ENCODE measurements at regions not wholly inside any gene's neighbourhood (a gene's known extent, or its start where the extent isn't known, plus 50 kb on each side); places are given as distances from the start of the nearest gene placed in this dataset.
"Not testable (repeated sequence)": the region's sequence is repeated elsewhere in the genome, so short reads cannot be mapped to it uniquely, and the experiment has no call there.

- TF ChIP-seq MAX (IDR thresholded peaks at IDR 0.05), result 0 out of 2 replicates have a peak, but pooled peaks have one; percentile 5
- DNase-seq (ENCODE audit: low read depth in 1 of 2, low spot score in 1 of 2); H3K4me1 ChIP-seq; FAIRE-seq; POLR2A ChIA-PET; CTCF ChIA-PET; H3K9me3 ChIP-seq: not testable (repeated sequence)
- Histone ChIP-seq H3K4me3 (peak overlapping the region; percentile 48), H3K27ac (peak overlapping the region; percentile 64 to 88; a peak in 5 of 6 replicates), H3K4me2 (peak overlapping the region; percentile 75)
- peak; percentile 59 to 60 for ATAC-seq
- WGBS (ENCODE audit: missing lambda C conversion rate), result 5% methylated on average over 12 of the region's 20 CpGs
These were observed 160.6 kb downstream of the KLRB1 start for GRCh38 chr12:9446883-9447761.

GRCh38 chr12:9440428-9440827 lies 167.3 kb downstream of the KLRB1 start:
- FAIRE-seq; DNase-seq (ENCODE audit: low read depth in 1 of 2, low spot score in 1 of 2); H3K27ac ChIP-seq; POLR2A ChIA-PET; H3K9me3 ChIP-seq; H3K4me1 ChIP-seq; H3K4me3 ChIP-seq; ATAC-seq; CTCF ChIA-PET; H3K4me2 ChIP-seq: not testable (repeated sequence)
- 93% methylated on average over 4 of the region's 5 CpGs for WGBS (ENCODE audit: missing lambda C conversion rate)

- H3K4me1 ChIP-seq; DNase-seq (ENCODE audit: low read depth in 1 of 2, low spot score in 1 of 2); ATAC-seq; H3K27ac ChIP-seq; H3K4me3 ChIP-seq; H3K4me2 ChIP-seq; CTCF ChIA-PET; FAIRE-seq; POLR2A ChIA-PET; H3K9me3 ChIP-seq: not testable (repeated sequence)
- 94% methylated on average over 10 of the region's 15 CpGs for WGBS (ENCODE audit: missing lambda C conversion rate)
These were observed 172.0 kb downstream of the KLRB1 start for GRCh38 chr12:9435682-9436081.

- POLR2A ChIA-PET; DNase-seq (ENCODE audit: low read depth in 1 of 2, low spot score in 1 of 2); H3K4me2 ChIP-seq; H3K4me3 ChIP-seq; H3K9me3 ChIP-seq; CTCF ChIA-PET; FAIRE-seq; H3K4me1 ChIP-seq; ATAC-seq; H3K27ac ChIP-seq: not testable (repeated sequence)
- WGBS (ENCODE audit: missing lambda C conversion rate), result 88% methylated on average over 4 of the region's 19 CpGs
These were observed 177.3 kb downstream of the KLRB1 start for GRCh38 chr12:9430385-9430784.

- DNase-seq (ENCODE audit: low read depth in 1 of 2, low spot score in 1 of 2); H3K27ac ChIP-seq; H3K4me2 ChIP-seq; H3K4me1 ChIP-seq; CTCF ChIA-PET; ATAC-seq; FAIRE-seq; H3K4me3 ChIP-seq; H3K9me3 ChIP-seq; POLR2A ChIA-PET: not testable (repeated sequence)
- 93% methylated on average over 12 of the region's 13 CpGs for WGBS (ENCODE audit: missing lambda C conversion rate)
These were observed 178.9 kb downstream of the KLRB1 start for GRCh38 chr12:9428856-9429255.

- H3K27ac ChIP-seq; H3K4me1 ChIP-seq; DNase-seq (ENCODE audit: low read depth in 1 of 2, low spot score in 1 of 2); FAIRE-seq; CTCF ChIA-PET; H3K4me2 ChIP-seq; ATAC-seq; H3K4me3 ChIP-seq; H3K9me3 ChIP-seq; POLR2A ChIA-PET: not testable (repeated sequence)
- 94% methylated on average over 9 of the region's 13 CpGs for WGBS (ENCODE audit: missing lambda C conversion rate)
These were observed 182.3 kb downstream of the KLRB1 start for GRCh38 chr12:9425429-9425828.

- H3K9me3 ChIP-seq; DNase-seq (ENCODE audit: low read depth in 1 of 2, low spot score in 1 of 2); H3K27ac ChIP-seq; FAIRE-seq; H3K4me2 ChIP-seq; H3K4me3 ChIP-seq; POLR2A ChIA-PET; CTCF ChIA-PET; H3K4me1 ChIP-seq: not testable (repeated sequence)
- peak in 1 of 2 experiments; percentile 39; a peak in 2 of 6 replicates for ATAC-seq
- 84% methylated on average over 7 of the region's 9 CpGs for WGBS (ENCODE audit: missing lambda C conversion rate)
These were observed 183.5 kb downstream of the KLRB1 start for GRCh38 chr12:9424175-9424740.

- 88% methylated on average over 2 of the region's 2 CpGs for WGBS (ENCODE audit: missing lambda C conversion rate)
- DNase-seq (ENCODE audit: low read depth in 1 of 2, low spot score in 1 of 2); ATAC-seq; CTCF ChIA-PET; POLR2A ChIA-PET; FAIRE-seq; H3K4me2 ChIP-seq; H3K9me3 ChIP-seq; H3K4me3 ChIP-seq; H3K27ac ChIP-seq; H3K4me1 ChIP-seq: not testable (repeated sequence)
These were observed 185.0 kb downstream of the KLRB1 start for GRCh38 chr12:9422689-9423088.

GRCh38 chr12:9421520-9422086 lies 186.1 kb downstream of the KLRB1 start:
- H3K4me2 ChIP-seq; H3K4me1 ChIP-seq; H3K27ac ChIP-seq; FAIRE-seq; DNase-seq (ENCODE audit: low read depth in 1 of 2, low spot score in 1 of 2); POLR2A ChIA-PET; H3K9me3 ChIP-seq; ATAC-seq; CTCF ChIA-PET; H3K4me3 ChIP-seq: not testable (repeated sequence)
- WGBS (ENCODE audit: missing lambda C conversion rate), result 93% methylated on average over 9 of the region's 18 CpGs

- CTCF ChIA-PET; H3K4me2 ChIP-seq; H3K27ac ChIP-seq; POLR2A ChIA-PET; ATAC-seq; H3K4me1 ChIP-seq; H3K4me3 ChIP-seq; FAIRE-seq; H3K9me3 ChIP-seq; DNase-seq (ENCODE audit: low read depth in 1 of 2, low spot score in 1 of 2): not testable (repeated sequence)
- 90% methylated on average over 8 of the region's 21 CpGs for WGBS (ENCODE audit: missing lambda C conversion rate)
These were observed 186.7 kb downstream of the KLRB1 start for GRCh38 chr12:9420817-9421519.

- H3K9me3 ChIP-seq; H3K27ac ChIP-seq; DNase-seq (ENCODE audit: low read depth in 1 of 2, low spot score in 1 of 2); FAIRE-seq; ATAC-seq; POLR2A ChIA-PET; H3K4me3 ChIP-seq; H3K4me1 ChIP-seq; H3K4me2 ChIP-seq: not testable (repeated sequence)
- WGBS (ENCODE audit: missing lambda C conversion rate), result 94% methylated on average over 7 of the region's 14 CpGs
- CTCF ChIA-PET, result interaction anchor here (0.6 kb wide), 1 partner anchor 63 kb away, joined by 3 read pairs; no protein-coding TSS in a partner anchor
These were observed 189.1 kb downstream of the KLRB1 start for GRCh38 chr12:9418669-9419041.

Data from A549 (cell line).